ENCODE measurements at regions not wholly inside any gene's neighbourhood (a gene's known extent, or its start where the extent isn't known, plus 50 kb on each side); places are given as distances from the start of the nearest gene placed in this dataset.

DNA sequence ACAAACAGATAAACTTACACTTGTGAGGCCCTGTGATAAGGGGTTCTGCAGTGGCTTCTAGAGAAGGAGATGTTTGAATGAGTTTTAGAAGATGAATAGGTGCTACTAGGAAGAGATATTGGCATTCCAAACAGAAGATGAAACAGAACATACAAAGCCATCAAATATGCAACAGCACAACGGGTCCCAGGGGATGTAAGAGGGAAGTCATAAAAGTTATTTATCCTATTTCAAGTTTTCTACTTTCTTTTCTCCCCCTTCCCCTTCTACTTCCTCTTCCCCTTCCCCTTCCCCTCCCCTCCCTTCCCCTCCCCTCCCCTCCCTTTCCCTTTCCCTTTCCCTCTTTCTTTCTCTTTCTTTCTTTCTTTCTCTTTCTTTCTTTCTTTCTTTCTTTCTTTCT lies 94.9 kb upstream of the CADM1 start:
- TF ChIP-seq, protein P1, sequence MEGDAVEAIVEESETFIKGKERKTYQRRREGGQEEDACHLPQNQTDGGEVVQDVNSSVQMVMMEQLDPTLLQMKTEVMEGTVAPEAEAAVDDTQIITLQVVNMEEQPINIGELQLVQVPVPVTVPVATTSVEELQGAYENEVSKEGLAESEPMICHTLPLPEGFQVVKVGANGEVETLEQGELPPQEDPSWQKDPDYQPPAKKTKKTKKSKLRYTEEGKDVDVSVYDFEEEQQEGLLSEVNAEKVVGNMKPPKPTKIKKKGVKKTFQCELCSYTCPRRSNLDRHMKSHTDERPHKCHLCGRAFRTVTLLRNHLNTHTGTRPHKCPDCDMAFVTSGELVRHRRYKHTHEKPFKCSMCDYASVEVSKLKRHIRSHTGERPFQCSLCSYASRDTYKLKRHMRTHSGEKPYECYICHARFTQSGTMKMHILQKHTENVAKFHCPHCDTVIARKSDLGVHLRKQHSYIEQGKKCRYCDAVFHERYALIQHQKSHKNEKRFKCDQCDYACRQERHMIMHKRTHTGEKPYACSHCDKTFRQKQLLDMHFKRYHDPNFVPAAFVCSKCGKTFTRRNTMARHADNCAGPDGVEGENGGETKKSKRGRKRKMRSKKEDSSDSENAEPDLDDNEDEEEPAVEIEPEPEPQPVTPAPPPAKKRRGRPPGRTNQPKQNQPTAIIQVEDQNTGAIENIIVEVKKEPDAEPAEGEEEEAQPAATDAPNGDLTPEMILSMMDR (IDR thresholded peaks at IDR 0.05) = no peak
- TF ChIP-seq POLR2A (IDR thresholded peaks at IDR 0.05) (no peak), POLR2AphosphoS5 (IDR thresholded peaks at IDR 0.05) (no peak)

Data from suprapubic skin (tissue), 4 donors.